ENCODE measurements at regions not wholly inside any gene's neighbourhood (a gene's known extent, or its start where the extent isn't known, plus 50 kb on each side); places are given as distances from the start of the nearest gene placed in this dataset.

DNA sequence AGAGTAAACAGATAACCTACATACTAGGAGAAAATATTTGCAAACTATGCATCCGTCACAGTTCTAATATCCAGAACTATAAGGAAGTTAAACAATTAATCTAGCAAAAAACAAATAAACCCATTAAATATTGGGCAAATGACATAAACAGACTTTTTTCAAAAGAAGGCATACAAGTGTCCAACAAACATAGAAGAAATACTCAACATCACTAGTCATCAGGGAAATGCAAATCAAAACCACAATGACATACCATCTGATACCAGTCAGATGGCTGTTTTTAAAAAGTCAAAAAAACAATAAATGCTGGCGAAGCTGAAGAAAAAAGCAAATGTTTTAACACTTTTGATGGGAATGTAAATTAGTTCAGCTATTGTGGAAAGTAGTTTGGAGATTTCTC lies 1117.7 kb upstream of the MAP3K7 start:
- TF ChIP-seq, protein P1, sequence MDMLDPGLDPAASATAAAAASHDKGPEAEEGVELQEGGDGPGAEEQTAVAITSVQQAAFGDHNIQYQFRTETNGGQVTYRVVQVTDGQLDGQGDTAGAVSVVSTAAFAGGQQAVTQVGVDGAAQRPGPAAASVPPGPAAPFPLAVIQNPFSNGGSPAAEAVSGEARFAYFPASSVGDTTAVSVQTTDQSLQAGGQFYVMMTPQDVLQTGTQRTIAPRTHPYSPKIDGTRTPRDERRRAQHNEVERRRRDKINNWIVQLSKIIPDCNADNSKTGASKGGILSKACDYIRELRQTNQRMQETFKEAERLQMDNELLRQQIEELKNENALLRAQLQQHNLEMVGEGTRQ (IDR thresholded peaks at IDR 0.05; ENCODE audit: borderline replicate concordance, low read depth, low read length): no peak
- TF ChIP-seq, protein P2, sequence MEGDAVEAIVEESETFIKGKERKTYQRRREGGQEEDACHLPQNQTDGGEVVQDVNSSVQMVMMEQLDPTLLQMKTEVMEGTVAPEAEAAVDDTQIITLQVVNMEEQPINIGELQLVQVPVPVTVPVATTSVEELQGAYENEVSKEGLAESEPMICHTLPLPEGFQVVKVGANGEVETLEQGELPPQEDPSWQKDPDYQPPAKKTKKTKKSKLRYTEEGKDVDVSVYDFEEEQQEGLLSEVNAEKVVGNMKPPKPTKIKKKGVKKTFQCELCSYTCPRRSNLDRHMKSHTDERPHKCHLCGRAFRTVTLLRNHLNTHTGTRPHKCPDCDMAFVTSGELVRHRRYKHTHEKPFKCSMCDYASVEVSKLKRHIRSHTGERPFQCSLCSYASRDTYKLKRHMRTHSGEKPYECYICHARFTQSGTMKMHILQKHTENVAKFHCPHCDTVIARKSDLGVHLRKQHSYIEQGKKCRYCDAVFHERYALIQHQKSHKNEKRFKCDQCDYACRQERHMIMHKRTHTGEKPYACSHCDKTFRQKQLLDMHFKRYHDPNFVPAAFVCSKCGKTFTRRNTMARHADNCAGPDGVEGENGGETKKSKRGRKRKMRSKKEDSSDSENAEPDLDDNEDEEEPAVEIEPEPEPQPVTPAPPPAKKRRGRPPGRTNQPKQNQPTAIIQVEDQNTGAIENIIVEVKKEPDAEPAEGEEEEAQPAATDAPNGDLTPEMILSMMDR (IDR thresholded peaks at IDR 0.05 in 2 of 3, conservative IDR thresholded peaks at IDR 0.05 in 1 of 3; ENCODE audit: control insufficient read depth in 2 of 3, extremely low read depth in 1 of 3, insufficient read depth in 1 of 3, low read depth in 3 of 3, low read length in 3 of 3): no peak
- no peak for TF ChIP-seq BMI1 (IDR thresholded peaks at IDR 0.05; ENCODE audit: borderline replicate concordance)
- no peak for TF ChIP-seq SUZ12 (IDR thresholded peaks at IDR 0.05; ENCODE audit: unreplicated experiment)
- TF ChIP-seq SPI1 (IDR thresholded peaks at IDR 0.05; ENCODE audit: borderline replicate concordance, insufficient read depth, low read depth, low read length): no peak
- no peak for TF ChIP-seq TCF12 (IDR thresholded peaks at IDR 0.05; ENCODE audit: low read depth, low read length)
- no peak for TF ChIP-seq ZNF207 (IDR thresholded peaks at IDR 0.05; ENCODE audit: borderline replicate concordance)
- no peak for TF ChIP-seq HCFC1 (IDR thresholded peaks at IDR 0.05; ENCODE audit: low read length)
- TF ChIP-seq ZSCAN29 (IDR thresholded peaks at IDR 0.05): no peak
- no peak for TF ChIP-seq BHLHE40 (IDR thresholded peaks at IDR 0.05; ENCODE audit: borderline replicate concordance in 1 of 2, low read depth in 2 of 2, low read length in 1 of 2)
- TF ChIP-seq SUPT20H (IDR thresholded peaks at IDR 0.05; ENCODE audit: borderline replicate concordance, control insufficient read depth, low read depth, low read length): no peak

Measured in GM12878 (cell line).